Endothelial cell (in vitro differentiated cells): ENCODE measurements at regions not wholly inside any gene's neighbourhood (a gene's known extent, or its start where the extent isn't known, plus 50 kb on each side); places are given as distances from the start of the nearest gene placed in this dataset.

Experiments
- DNase-seq: peaks from one replicate; pipeline ENCODE4 v3.0.0; 2021; ENCODE audit warnings: low spot score
- H3K27ac Mint-ChIP-seq: one replicate; pipeline ENCODE4 v1.8.0; 2021; ENCODE audit warnings: mixed read lengths, inconsistent platforms; ENCODE audit not compliant: unreplicated experiment
- H3K27me3 Mint-ChIP-seq: one replicate; pipeline ENCODE4 v1.8.0; 2021; ENCODE audit warnings: mild to moderate bottlenecking, moderate library complexity, mixed read lengths, inconsistent platforms; ENCODE audit not compliant: unreplicated experiment
- H3K36me3 Mint-ChIP-seq: one replicate; pipeline ENCODE4 v1.8.0; 2021; ENCODE audit warnings: mild to moderate bottlenecking, low read depth, mixed read lengths, inconsistent platforms; ENCODE audit not compliant: unreplicated experiment
- H3K4me1 Mint-ChIP-seq: one replicate; pipeline ENCODE4 v1.8.0; 2021; ENCODE audit warnings: mild to moderate bottlenecking, mixed read lengths, inconsistent platforms; ENCODE audit not compliant: unreplicated experiment
- H3K4me3 Mint-ChIP-seq: one replicate; pipeline ENCODE4 v1.8.0; 2021; ENCODE audit warnings: mild to moderate bottlenecking, mixed read lengths, inconsistent platforms; ENCODE audit not compliant: unreplicated experiment
- H3K9me3 Mint-ChIP-seq: one replicate; pipeline ENCODE4 v1.8.0; 2021; ENCODE audit warnings: mixed read lengths, inconsistent platforms; ENCODE audit not compliant: unreplicated experiment
- CTCF ChIP-seq: fragments of 200-600 bp; sonication (generic); IDR thresholded peaks from one replicate; pipeline ENCODE4 v1.5.0; 2021; ENCODE audit warnings: antibody characterized with exemption; ENCODE audit not compliant: unreplicated experiment

DNA sequence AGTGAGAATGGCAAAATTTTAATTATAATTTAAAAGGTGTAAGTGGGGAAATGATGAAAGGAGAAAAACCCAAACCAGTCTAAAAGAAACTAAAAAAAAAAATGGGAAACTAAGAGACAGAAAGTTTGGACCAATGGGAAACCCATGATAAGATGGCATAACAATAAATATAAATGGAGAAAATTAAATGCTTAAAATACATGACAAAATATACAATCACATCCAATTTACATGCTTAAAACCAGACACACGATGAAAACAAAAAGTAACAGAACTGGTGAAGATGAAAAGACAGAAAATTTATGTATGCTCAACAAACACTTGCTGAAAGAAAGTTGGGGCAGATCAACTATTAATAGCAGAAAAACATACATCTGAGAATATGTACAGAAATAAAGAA is 1471.1 kb downstream of the TBC1D22A start:
- no peak for DNase-seq
- H3K9me3 Mint-ChIP-seq, result peaks cover 5% of the 10 kb centered on the region
- TF ChIP-seq CTCF, result no peak
- no peak overlapping the region for H3K4me3 Mint-ChIP-seq
- no peaks in the 10 kb centered on the region for H3K4me1 Mint-ChIP-seq
- H3K27ac Mint-ChIP-seq, result no peak overlapping the region
- H3K36me3 Mint-ChIP-seq, result no peaks in the 10 kb centered on the region
- H3K27me3 Mint-ChIP-seq, result peaks cover 5% of the 10 kb centered on the region

- Mint-ChIP-seq H3K4me1 (peaks cover 8% of the 10 kb centered on the region), H3K27ac (no peak overlapping the region), H3K9me3 (peaks cover 5% of the 10 kb centered on the region), H3K36me3 (no peaks in the 10 kb centered on the region), H3K27me3 (peaks cover 7% of the 10 kb centered on the region), H3K4me3 (no peak overlapping the region)
- no peak for DNase-seq
- no peak for TF ChIP-seq CTCF
Measured at GRCh38 chr22:48228468-48228867, 1466.0 kb downstream of the TBC1D22A start.

DNA sequence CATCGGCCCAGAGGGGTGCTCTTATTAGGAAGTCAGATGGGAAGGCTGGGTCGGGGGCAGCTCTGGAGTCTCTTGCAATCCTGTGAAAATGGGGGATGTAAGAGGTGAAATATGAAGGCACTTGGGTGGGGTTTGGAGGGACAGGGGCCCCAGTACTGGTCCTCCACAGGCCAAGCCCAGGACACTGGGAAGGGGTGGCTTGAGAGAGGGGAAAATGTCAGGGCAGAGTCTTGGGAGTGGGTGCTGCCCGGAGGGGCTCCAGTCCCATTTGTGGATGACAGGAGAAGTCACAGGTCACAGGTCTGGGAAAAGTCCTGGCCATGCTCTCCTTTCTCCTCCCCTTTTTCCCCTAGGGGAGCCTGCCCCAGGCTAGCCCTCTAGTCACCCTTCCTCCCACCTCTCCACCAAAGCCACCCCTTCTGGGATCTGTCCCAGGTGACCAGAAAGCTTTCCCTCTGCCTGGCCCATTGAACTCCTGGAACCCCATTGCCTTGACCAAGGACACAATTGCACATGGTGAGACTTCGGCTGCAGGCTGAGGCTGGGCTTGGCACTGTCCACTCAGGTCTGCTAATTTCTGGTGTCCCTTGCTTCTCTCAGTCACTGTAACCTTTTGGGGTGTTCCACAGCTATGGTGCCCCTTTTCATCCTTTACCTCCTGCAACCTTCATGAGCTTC is 1465.0 kb downstream of the TBC1D22A start:
- no peaks in the 10 kb centered on the region for H3K36me3 Mint-ChIP-seq
- no peak overlapping the region for H3K4me3 Mint-ChIP-seq
- no peak overlapping the region for H3K27ac Mint-ChIP-seq
- no peak for TF ChIP-seq CTCF
- peaks cover 8% of the 10 kb centered on the region for H3K4me1 Mint-ChIP-seq
- DNase-seq, result no peak
- H3K27me3 Mint-ChIP-seq, result peaks cover 7% of the 10 kb centered on the region
- H3K9me3 Mint-ChIP-seq, result peaks cover 5% of the 10 kb centered on the region

DNA sequence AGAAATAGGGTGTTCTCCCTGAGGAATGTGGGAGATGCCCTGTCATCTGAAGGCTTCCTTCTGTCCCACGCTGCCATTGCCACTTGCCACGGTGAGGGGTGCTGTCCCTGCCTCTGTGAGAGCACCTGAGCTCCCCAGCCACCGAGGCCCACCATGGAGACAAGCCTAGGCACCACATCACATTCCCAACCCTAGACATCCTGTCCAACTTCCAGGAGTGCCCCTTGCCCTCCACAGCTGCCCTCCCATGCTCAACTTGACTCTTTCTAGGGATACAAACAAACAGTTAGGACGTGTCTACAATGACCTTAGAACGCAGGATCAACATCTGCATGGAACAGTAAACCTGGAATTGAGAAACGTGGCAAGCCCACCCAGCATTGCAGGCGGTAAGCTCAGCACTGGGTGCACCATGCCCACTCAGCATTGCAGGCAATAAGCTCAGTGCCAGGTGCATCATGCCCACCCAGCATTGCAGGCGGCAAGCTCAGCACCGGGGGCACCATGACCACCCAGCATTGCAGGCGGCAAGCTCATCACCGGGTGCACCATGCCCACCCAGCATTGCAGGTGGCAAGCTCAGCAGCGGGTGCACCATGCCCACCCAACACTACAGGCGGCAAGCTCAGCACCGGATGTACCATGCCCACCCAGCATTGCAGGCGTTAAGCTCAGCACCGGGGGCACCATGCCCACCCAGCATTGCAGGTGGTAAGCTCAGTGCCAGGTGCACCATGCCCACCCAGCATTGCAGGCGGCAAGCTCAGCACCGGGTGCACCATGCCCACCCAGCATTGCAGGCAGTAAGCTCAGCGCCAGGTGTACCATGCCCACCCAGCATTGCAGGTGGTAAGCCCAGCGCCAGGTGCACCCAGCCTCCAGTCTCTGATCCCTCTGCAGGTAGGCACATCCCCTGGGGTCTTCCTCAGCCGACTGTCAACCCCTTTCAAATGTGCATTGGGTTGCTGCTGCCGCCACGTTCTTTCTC is 1463.9 kb downstream of the TBC1D22A start:
- H3K4me1 Mint-ChIP-seq, result peaks cover 8% of the 10 kb centered on the region
- no peak for DNase-seq
- H3K27ac Mint-ChIP-seq, result no peak overlapping the region
- no peak for TF ChIP-seq CTCF
- no peak overlapping the region for H3K4me3 Mint-ChIP-seq
- H3K9me3 Mint-ChIP-seq, result peaks cover 5% of the 10 kb centered on the region
- H3K27me3 Mint-ChIP-seq, result peaks cover 7% of the 10 kb centered on the region
- H3K36me3 Mint-ChIP-seq, result no peaks in the 10 kb centered on the region

DNA sequence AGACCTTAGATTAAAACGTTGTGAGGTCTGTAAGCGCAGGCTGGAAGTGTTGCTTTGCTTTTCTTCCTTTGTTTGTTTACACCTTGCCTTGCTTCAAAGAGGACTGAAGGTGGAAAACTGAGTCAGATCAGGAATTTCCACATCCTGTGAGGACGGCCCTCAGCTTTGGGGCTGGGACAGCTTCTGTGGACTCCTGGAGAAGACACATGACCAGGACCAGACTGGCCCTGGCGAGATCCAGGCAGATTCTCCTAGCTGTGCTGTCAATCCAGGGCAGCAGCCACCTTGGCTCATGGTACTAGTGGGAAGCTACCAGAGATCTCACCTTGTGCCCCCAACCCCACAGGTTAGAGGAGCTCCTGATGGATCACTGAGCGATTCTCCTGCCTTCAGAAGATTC is 1461.9 kb downstream of the TBC1D22A start:
- Mint-ChIP-seq H3K4me1 (peaks cover 8% of the 10 kb centered on the region), H3K27me3 (peaks cover 6% of the 10 kb centered on the region), H3K36me3 (no peaks in the 10 kb centered on the region), H3K4me3 (no peak overlapping the region), H3K9me3 (no peaks in the 10 kb centered on the region), H3K27ac (no peak overlapping the region)
- no peak for DNase-seq
- TF ChIP-seq CTCF, result no peak
